H1 (cell line): ENCODE measurements at regions not wholly inside any gene's neighbourhood (a gene's known extent, or its start where the extent isn't known, plus 50 kb on each side); places are given as distances from the start of the nearest gene placed in this dataset.

ENCODE experiments used
- CHD2 ChIP-seq: IDR thresholded peaks from 2 replicates; pipeline ENCODE4 v1.6.1; 2012; ENCODE audit warnings: low read length, improper control_type of control experiment
- CTCF ChIP-seq, 3 experiments: IDR thresholded peaks; 1 replicate in 2 of 3; 2 replicates in 1 of 3; pipeline versions ENCODE4 v1.5.1 to v1.6.1; 2011; ENCODE audit warnings: low read length in 3 of 3, mild to moderate bottlenecking in 3 of 3, inconsistent platforms in 2 of 3, low read depth in 1 of 3, moderate library complexity in 1 of 3; ENCODE audit not compliant: insufficient read depth in 1 of 3; ENCODE audit errors: control extremely low read depth in 1 of 3
- POLR2AphosphoS5 ChIP-seq: IDR thresholded peaks from 2 replicates; pipeline ENCODE4 v1.6.1; 2011; ENCODE audit warnings: low read depth, low read length
- SAP30 ChIP-seq: fragments of 300-600 bp; sonication (generic); IDR thresholded peaks from 2 replicates; pipeline ENCODE4 v1.7.1; 2012; ENCODE audit warnings: low read length, moderate library complexity, mild to moderate bottlenecking, inconsistent platforms; ENCODE audit not compliant: insufficient read depth, insufficient replicate concordance

- no peak for TF ChIP-seq CHD2
- TF ChIP-seq POLR2AphosphoS5 = no peak
- no peak for TF ChIP-seq CTCF (IDR thresholded peaks at IDR 0.05; ENCODE audit: control extremely low read depth in 1 of 3, insufficient read depth in 1 of 3, low read depth in 1 of 3, low read length in 3 of 3)
- no peak for TF ChIP-seq SAP30
Observed at GRCh38 chr1:30038134-30039025, 685.0 kb downstream of the MATN1 start.
